IPS-18a (cell line): ENCODE measurements at regions not wholly inside any gene's neighbourhood (a gene's known extent, or its start where the extent isn't known, plus 50 kb on each side); places are given as distances from the start of the nearest gene placed in this dataset.

ENCODE experiments used
- H3K27ac ChIP-seq: one replicate; pipeline ENCODE4 v1.5.1; 2013; ENCODE audit warnings: low read length
- H3K27me3 ChIP-seq: one replicate; pipeline ENCODE4 v1.6.1; 2013; ENCODE audit warnings: mild to moderate bottlenecking, low read length; ENCODE audit not compliant: control insufficient read depth, insufficient read depth
- H3K36me3 ChIP-seq: one replicate; pipeline ENCODE4 v1.6.1; 2013; ENCODE audit warnings: low read depth, low read length; ENCODE audit not compliant: control insufficient read depth
- H3K4me1 ChIP-seq: one replicate; pipeline ENCODE4 v1.6.1; 2013; ENCODE audit warnings: low read depth, low read length; ENCODE audit not compliant: control insufficient read depth
- H3K4me3 ChIP-seq: one replicate; pipeline ENCODE4 v1.5.1; 2013; ENCODE audit warnings: low read length
- H3K9ac ChIP-seq: one replicate; pipeline ENCODE4 v1.6.1; 2013; ENCODE audit warnings: mild to moderate bottlenecking, low read length, moderate library complexity
- H3K9me3 ChIP-seq: one replicate; pipeline ENCODE4 v1.6.1; 2013; ENCODE audit warnings: low read depth, low read length; ENCODE audit not compliant: control insufficient read depth

DNA sequence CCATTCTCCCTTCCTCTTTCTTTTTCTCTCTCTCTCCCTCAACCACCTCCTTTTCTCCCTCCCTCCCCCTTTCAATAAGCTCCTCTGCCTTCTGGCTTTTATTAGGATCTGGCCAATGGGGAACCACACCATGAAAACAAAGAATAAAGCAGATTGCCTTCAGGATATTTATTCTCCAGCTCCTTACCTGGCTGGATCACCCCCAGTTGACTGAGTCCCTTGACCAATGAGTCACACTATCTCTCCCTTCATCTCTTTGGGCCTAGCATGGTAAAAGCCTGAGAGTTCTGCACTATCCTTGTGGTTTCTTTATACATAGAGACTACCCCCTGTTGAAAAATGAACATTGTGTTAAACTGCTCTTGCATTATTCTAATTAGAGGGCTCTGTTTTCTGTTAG lies 476.8 kb downstream of the EPHA7 start:
- Histone ChIP-seq H3K27me3 (no peaks in the 10 kb centered on the region), H3K9me3 (no peaks in the 10 kb centered on the region), H3K9ac (no peak overlapping the region), H3K36me3 (no peaks in the 10 kb centered on the region), H3K27ac (no peak overlapping the region), H3K4me3 (no peak overlapping the region), H3K4me1 (no peaks in the 10 kb centered on the region)

DNA sequence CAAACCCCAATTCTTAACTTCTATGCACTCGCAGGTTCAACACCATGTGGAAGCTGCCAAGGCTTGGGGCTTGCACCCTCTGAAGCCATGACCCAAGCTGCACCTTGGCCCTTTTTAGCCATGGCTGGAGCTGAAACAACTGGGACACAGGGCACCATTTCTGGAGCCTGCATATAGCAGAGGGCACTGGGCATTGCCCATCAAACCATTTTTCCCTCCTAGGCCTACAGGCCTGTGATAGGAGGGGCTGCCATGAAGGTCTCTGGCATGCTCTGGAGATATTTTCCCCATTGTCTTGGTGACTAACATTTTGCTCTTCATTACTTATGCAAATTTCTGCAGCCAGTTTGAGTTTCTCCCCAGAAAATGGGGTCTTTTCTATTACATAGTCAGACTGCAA lies 484.7 kb downstream of the EPHA7 start:
- Histone ChIP-seq H3K9ac (no peak overlapping the region), H3K27me3 (no peaks in the 10 kb centered on the region), H3K4me1 (no peaks in the 10 kb centered on the region), H3K9me3 (no peaks in the 10 kb centered on the region), H3K36me3 (no peaks in the 10 kb centered on the region), H3K4me3 (no peak overlapping the region), H3K27ac (no peak overlapping the region)

DNA sequence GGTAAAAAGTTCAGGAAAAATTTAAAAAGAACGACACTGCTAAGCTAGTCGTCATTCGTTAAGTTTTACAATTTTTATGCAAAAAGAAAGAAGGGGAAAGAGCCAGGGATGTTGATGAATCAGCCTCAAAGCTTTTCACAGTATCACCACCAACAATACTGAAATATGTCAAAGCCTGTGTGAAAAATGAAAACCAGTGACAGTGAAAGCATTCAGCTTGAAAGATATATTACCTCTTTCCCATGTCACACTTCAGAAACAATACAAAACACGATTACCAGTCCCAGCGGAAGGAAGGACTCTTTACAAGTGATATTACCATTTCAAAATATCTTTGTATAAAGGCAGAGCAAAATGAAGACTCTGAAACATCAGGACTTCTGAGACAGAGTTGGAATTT lies 489.2 kb downstream of the EPHA7 start:
- Histone ChIP-seq H3K27me3 (no peaks in the 10 kb centered on the region), H3K27ac (no peak overlapping the region), H3K36me3 (no peaks in the 10 kb centered on the region), H3K4me1 (no peaks in the 10 kb centered on the region), H3K9ac (no peak overlapping the region), H3K9me3 (no peaks in the 10 kb centered on the region), H3K4me3 (no peak overlapping the region)

DNA sequence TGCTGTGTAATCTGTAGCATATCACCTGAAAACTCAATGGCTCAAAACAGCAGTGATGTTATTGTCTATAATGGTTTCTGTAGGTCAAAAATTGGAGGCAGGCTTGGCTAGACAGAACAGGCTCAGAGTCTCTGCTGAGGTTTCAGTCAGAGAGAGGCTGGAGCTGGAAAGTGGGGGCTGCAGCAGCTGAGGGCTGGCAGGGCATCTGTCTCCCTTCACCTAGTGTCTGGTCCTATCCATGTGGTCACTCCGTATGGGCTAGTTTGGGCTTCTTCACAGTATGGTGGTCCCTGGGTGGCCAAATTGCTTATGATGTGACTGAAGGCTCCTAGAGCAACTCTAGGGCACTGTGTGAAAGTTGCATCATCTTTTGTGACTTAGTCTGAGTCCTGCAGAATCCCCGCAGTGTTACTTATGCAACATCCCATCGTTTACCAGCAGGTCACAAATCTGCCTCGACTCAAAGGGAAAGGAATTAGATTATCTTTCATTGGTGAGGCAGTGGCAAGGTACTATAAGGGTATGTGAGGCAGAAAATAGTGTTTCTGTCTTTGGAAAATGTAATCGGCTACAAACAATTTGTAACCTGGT lies 497.0 kb downstream of the EPHA7 start:
- no peaks in the 10 kb centered on the region for H3K9me3 ChIP-seq
- H3K9ac ChIP-seq = no peak overlapping the region

DNA sequence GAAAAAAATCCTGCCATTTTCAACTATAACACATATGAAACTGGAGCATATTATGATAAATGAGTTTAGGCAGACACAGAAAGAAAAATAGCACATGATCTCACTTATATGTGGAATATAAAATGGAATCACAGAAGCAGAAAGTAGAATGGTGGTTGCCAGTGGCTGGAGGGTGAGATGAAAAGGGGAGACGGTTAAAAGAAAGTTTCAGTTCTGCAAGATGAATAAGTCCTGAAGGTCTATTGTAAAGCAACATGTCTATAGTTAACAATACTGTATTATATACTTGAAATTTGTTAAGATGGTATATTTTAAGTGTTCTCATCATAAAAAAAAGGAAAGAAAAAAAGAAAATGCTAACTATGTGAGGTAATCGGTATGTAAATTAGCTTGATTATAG lies 503.9 kb downstream of the EPHA7 start:
- Histone ChIP-seq H3K4me3 (no peak overlapping the region), H3K9me3 (no peaks in the 10 kb centered on the region), H3K27me3 (no peaks in the 10 kb centered on the region), H3K4me1 (peaks cover 8% of the 10 kb centered on the region), H3K9ac (no peak overlapping the region), H3K36me3 (no peaks in the 10 kb centered on the region), H3K27ac (no peak overlapping the region)

More for the DNA sequence above, 497.0 kb downstream of the EPHA7 start:
- no peaks in the 10 kb centered on the region for H3K27me3 ChIP-seq
- peaks cover 7% of the 10 kb centered on the region for H3K4me1 ChIP-seq
- no peak overlapping the region for H3K4me3 ChIP-seq
- H3K27ac ChIP-seq = no peak overlapping the region
- no peaks in the 10 kb centered on the region for H3K36me3 ChIP-seq

DNA sequence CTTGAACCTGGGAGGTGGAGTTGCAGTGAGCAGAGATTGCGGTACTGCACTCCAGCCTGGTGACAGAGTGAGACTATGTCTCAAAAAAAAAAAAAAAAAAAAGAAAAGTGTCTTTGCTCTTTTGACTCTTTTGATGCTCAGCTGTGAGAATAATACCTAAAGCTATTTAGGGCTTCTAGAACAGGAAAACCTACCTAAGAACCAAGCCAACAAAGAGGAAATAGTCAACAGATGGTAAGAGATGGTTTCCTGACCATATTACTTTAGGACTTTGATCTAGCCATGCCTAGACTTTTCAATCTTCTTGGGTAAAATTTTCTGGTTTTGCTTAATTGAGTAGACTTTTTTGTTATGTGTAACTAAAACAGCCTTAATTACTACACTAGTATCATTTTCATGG lies 508.1 kb downstream of the EPHA7 start:
- H3K4me3 ChIP-seq = no peak overlapping the region
- no peak overlapping the region for H3K27ac ChIP-seq
- H3K9ac ChIP-seq = no peak overlapping the region
- no peaks in the 10 kb centered on the region for H3K36me3 ChIP-seq
- peaks cover 5% of the 10 kb centered on the region for H3K4me1 ChIP-seq
- no peaks in the 10 kb centered on the region for H3K9me3 ChIP-seq
- H3K27me3 ChIP-seq = no peaks in the 10 kb centered on the region

DNA sequence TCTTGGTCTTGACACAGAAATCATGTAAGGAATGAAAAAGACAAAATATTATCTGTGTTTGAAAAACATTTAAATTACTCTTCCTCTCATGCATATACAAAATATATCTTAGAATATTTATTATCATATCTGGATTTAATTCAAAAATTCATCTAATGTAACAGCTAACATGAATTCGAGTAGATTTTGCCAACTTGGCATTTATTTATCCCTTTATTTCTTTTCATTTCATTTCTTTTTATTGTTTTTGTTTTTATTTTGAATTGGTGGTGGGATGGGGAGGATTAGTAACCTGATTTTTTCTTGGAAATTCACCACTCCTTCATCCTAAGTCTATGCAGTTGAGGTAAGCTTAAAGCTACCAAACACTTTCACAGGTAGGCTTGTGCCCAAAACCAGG lies 508.7 kb downstream of the EPHA7 start:
- Histone ChIP-seq H3K9ac (no peak overlapping the region), H3K4me3 (no peak overlapping the region), H3K4me1 (no peaks in the 10 kb centered on the region), H3K36me3 (no peaks in the 10 kb centered on the region), H3K9me3 (no peaks in the 10 kb centered on the region), H3K27ac (no peak overlapping the region), H3K27me3 (no peaks in the 10 kb centered on the region)

DNA sequence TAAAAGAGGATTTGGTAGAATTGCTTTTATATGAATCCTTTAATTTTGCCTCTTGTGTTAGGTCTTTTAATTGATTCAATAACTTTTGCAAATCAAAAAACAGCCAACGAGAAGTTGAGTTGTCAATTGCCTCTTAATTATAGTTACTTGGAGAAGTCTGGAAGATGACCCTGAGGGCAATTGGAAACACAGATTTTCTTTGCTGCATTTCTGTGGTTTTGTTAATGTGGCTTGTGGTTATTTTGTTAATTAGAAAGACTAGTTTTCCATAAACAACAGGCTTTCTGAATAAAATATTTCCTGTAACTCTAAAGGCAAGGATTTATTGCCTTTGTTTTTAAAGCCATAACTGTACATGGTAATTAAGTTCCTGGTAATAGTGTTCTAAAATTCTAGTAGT lies 513.0 kb downstream of the EPHA7 start:
- no peak overlapping the region for H3K27ac ChIP-seq
- no peaks in the 10 kb centered on the region for H3K9me3 ChIP-seq
- H3K4me1 ChIP-seq = no peaks in the 10 kb centered on the region
- H3K27me3 ChIP-seq = no peaks in the 10 kb centered on the region
- no peak overlapping the region for H3K4me3 ChIP-seq
- no peak overlapping the region for H3K9ac ChIP-seq
- no peaks in the 10 kb centered on the region for H3K36me3 ChIP-seq

DNA sequence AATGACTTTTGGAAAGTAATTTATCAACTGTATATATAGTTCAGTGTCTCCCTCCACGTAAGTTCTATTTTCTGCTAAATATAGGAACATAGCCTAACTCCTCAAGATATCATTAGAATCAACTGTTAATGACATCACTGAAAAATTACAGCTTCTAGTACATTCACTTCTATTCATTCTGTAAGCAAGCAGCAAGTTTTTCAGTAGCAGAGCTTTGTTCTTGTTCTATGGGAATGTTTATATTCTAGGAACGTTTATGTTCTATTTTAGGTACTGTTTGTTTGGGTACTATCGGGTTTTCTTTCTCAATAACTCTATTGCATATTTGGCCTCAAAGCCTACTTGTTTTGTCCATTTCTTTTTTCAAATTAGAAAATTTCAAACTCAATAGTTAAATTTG lies 525.6 kb downstream of the EPHA7 start:
- Histone ChIP-seq H3K27me3 (no peaks in the 10 kb centered on the region), H3K4me1 (no peaks in the 10 kb centered on the region), H3K27ac (no peak overlapping the region), H3K36me3 (no peaks in the 10 kb centered on the region), H3K9me3 (no peaks in the 10 kb centered on the region), H3K4me3 (no peak overlapping the region), H3K9ac (no peak overlapping the region)

DNA sequence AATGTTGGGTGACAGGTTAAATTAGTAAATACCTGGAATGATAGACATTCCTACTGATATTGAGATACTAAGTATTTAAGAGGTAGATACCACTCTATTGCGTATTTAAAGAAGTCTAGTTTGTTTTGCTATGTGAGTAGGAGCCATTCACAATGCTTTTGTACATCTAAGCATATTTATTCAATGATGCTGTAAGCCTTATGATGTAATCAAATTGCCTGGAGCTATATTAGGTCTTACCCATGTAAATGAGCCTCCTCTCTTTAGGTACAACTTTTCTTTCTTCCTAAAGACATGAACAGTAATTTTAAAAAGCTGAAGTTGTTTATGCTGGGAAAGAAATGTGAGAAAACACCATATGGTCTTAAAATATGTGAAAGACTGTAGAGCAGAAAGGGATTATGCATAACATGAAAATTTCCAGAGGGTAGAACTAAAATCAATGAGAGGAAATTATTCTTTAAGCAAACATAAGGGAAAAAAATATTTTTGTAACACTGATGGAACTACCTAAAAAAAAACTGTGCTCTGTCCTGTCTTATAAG lies 526.7 kb downstream of the EPHA7 start:
- no peak overlapping the region for H3K4me3 ChIP-seq
- H3K9me3 ChIP-seq = no peaks in the 10 kb centered on the region
- no peaks in the 10 kb centered on the region for H3K27me3 ChIP-seq
- H3K36me3 ChIP-seq = no peaks in the 10 kb centered on the region
- H3K9ac ChIP-seq = no peak overlapping the region
- H3K4me1 ChIP-seq = no peaks in the 10 kb centered on the region
- H3K27ac ChIP-seq = no peak overlapping the region

DNA sequence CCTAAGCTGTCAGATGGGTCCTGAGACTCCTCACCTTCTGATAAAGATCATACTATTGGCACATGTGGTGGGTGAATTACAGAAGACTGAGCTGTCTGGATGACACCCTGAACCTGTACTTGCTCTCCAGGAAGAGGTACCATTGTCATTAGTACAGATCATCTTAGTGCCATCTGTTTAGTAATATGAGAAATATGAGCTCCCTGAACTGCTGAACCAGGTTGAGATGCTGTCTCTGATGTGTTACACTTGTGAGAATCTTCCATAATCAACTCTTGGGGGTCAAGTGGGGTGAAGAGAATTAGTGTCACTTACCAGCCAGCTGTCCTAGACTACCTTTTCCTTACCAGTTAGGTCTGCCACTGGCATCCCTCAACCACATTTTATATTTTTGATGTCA lies 531.0 kb downstream of the EPHA7 start:
- Histone ChIP-seq H3K4me1 (no peaks in the 10 kb centered on the region), H3K27me3 (no peaks in the 10 kb centered on the region), H3K27ac (no peak overlapping the region), H3K4me3 (no peak overlapping the region), H3K9ac (no peak overlapping the region), H3K36me3 (no peaks in the 10 kb centered on the region), H3K9me3 (no peaks in the 10 kb centered on the region)

DNA sequence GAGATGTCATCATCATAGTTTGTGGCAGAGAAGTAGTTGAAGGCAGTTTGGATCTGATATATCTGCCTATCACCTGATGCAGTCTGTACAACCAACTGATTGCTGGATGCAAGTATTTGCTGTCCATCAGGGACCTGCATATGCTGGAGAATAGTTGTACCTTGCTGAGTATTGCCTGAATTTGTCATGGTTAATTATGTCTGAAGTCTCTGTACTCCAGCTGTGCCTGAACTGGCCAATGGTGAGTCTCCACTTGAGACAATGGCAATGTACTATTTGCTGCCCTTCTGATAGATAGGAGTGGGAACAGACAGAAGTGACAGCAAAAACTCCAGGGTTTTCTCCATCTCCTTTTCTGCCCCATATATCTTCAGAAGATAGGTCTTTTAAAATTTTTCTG lies 531.5 kb downstream of the EPHA7 start:
- H3K36me3 ChIP-seq = no peaks in the 10 kb centered on the region
- no peaks in the 10 kb centered on the region for H3K9me3 ChIP-seq
- H3K27ac ChIP-seq = no peak overlapping the region
- H3K4me3 ChIP-seq = no peak overlapping the region
- H3K9ac ChIP-seq = no peak overlapping the region
- no peaks in the 10 kb centered on the region for H3K27me3 ChIP-seq
- no peaks in the 10 kb centered on the region for H3K4me1 ChIP-seq
